Endothelial cell of umbilical vein (primary cell): ENCODE measurements at regions not wholly inside any gene's neighbourhood (a gene's known extent, or its start where the extent isn't known, plus 50 kb on each side); places are given as distances from the start of the nearest gene placed in this dataset.

ENCODE experiments used
- BruUV-seq: library from RNA; stranded (reverse); fragments of 400-500 nt; replicated peaks from 2 replicates; lab custom pipeline; 2021; lab: Mats Ljungman, UMichigan
- CTCF ChIA-PET: fragments of 300-600, 350-600 bp; sonication (Branson Sonifier 250); formaldehyde crosslinking; loops from one replicate; lab custom pipeline; 2021; ENCODE audit warnings: antibody characterized with exemption, inconsistent platforms; lab: Charles Lee
- POLR2A ChIA-PET: fragments of 300-600, 350-600 bp; sonication (Branson Sonifier 250); formaldehyde crosslinking; loops from one replicate; lab custom pipeline; 2021; ENCODE audit warnings: antibody characterized with exemption, inconsistent platforms; lab: Charles Lee
- DNase-seq: peaks from one replicate; pipeline ENCODE4 v3.0.0-alpha.2; 2011; ENCODE audit warnings: low read depth, low spot score
- FAIRE-seq: peaks from 2 replicates; lab custom pipeline; 2011; peaks lifted over from hg19 to GRCh38; lab: Jason Lieb, UNC
- H2AFZ ChIP-seq: 2 replicates; pipeline ENCODE4 v1.6.0; 2012; ENCODE audit warnings: low read depth, low read length, control low read depth, inconsistent platforms
- H3K27ac ChIP-seq: 2 replicates; pipeline ENCODE4 v1.5.1; 2011; ENCODE audit warnings: low read depth, mild to moderate bottlenecking, control low read depth, low read length, moderate library complexity; ENCODE audit not compliant: insufficient read depth
- H3K27me3 ChIP-seq, 2 experiments: 2 replicates each; pipeline versions ENCODE4 v1.6.0 to v1.6.1; 2011; ENCODE audit warnings: low read length in 2 of 2, mixed read lengths in 1 of 2; ENCODE audit not compliant: control insufficient read depth in 2 of 2, insufficient read depth in 2 of 2
- H3K36me3 ChIP-seq, 2 experiments: 2 replicates in 1 of 2; 3 replicates in 1 of 2; pipeline ENCODE4 v1.5.1; 2011; ENCODE audit warnings: low read length in 2 of 2, mild to moderate bottlenecking in 1 of 2, moderate library complexity in 1 of 2; ENCODE audit not compliant: control insufficient read depth in 2 of 2, insufficient read depth in 2 of 2; ENCODE audit errors: extremely low read depth in 1 of 2
- H3K4me1 ChIP-seq: 3 replicates; pipeline ENCODE4 v1.5.1; 2011; ENCODE audit warnings: mild to moderate bottlenecking, low read length; ENCODE audit not compliant: control insufficient read depth, insufficient read depth; ENCODE audit errors: extremely low read depth
- H3K4me2 ChIP-seq: 2 replicates; pipeline ENCODE4 v1.6.1; 2011; ENCODE audit warnings: low read length, control low read depth, mixed read lengths; ENCODE audit not compliant: insufficient read depth
- H3K4me3 ChIP-seq, 3 experiments: fragments of 200-600 bp in 1 of 3; sonication (generic), shearing (Covaris generic) in 1 of 3; replicated peaks in 1 of 3; 2 replicates each; pipeline ENCODE4 v1.5.1; 2011 to 2016; ENCODE audit warnings: control low read depth in 3 of 3, low read length in 3 of 3, mild to moderate bottlenecking in 2 of 3, inconsistent platforms in 1 of 3, low read depth in 1 of 3, moderate library complexity in 1 of 3; ENCODE audit not compliant: insufficient read depth in 1 of 3
- H3K79me2 ChIP-seq: 2 replicates; pipeline ENCODE4 v1.6.0; 2012; ENCODE audit warnings: low read length, inconsistent platforms; ENCODE audit not compliant: control insufficient read depth, insufficient read depth
- H3K9ac ChIP-seq: replicated peaks from 2 replicates; pipeline ENCODE3; 2011; ENCODE audit warnings: low read length, control low read depth; ENCODE audit not compliant: insufficient read depth; ENCODE audit errors: extremely low read depth
- H3K9me1 ChIP-seq: replicated peaks from 3 replicates; pipeline ENCODE4 v1.6.0; 2011; ENCODE audit warnings: mild to moderate bottlenecking, low read length; ENCODE audit not compliant: control insufficient read depth, insufficient read depth; ENCODE audit errors: extremely low read depth
- H3K9me3 ChIP-seq: replicated peaks from 2 replicates; pipeline ENCODE4 v1.5.1; 2012; ENCODE audit warnings: low read length, inconsistent platforms; ENCODE audit not compliant: control insufficient read depth, insufficient read depth
- H4K20me1 ChIP-seq: replicated peaks from 2 replicates; pipeline ENCODE3; 2011; ENCODE audit warnings: mild to moderate bottlenecking, low read length; ENCODE audit not compliant: control insufficient read depth, insufficient read depth; ENCODE audit errors: extremely low read depth
- CTCF ChIP-seq, 2 donors: IDR thresholded peaks; 1 replicate in 1 of 2; 2 replicates in 1 of 2; pipeline ENCODE4 v1.5.1; 2011; ENCODE audit warnings: low read length in 2 of 2, mild to moderate bottlenecking in 2 of 2, moderate library complexity in 2 of 2, control low read depth in 1 of 2, inconsistent platforms in 1 of 2, low read depth in 1 of 2; ENCODE audit not compliant: insufficient read depth in 1 of 2; ENCODE audit errors: extremely low read depth in 1 of 2
- EZH2 ChIP-seq: IDR thresholded peaks from 2 replicates; pipeline ENCODE4 v1.6.1; 2012; ENCODE audit warnings: borderline replicate concordance, low read depth, mild to moderate bottlenecking, moderate library complexity, low read length, inconsistent platforms; ENCODE audit not compliant: severe bottlenecking
- FOS ChIP-seq: IDR thresholded peaks from 2 replicates; pipeline ENCODE4 v1.6.1; 2011; ENCODE audit warnings: mild to moderate bottlenecking, low read length, moderate library complexity, borderline replicate concordance; ENCODE audit not compliant: insufficient read depth
- GATA2 ChIP-seq: IDR thresholded peaks from 2 replicates; pipeline ENCODE4 v1.7.0; 2011; ENCODE audit warnings: low read depth, mild to moderate bottlenecking, moderate library complexity, mixed read lengths, low read length; ENCODE audit not compliant: insufficient read length, insufficient read depth
- JUN ChIP-seq: IDR thresholded peaks from 2 replicates; pipeline ENCODE4 v1.6.1; 2011; ENCODE audit warnings: borderline replicate concordance, low read depth; ENCODE audit not compliant: insufficient read length, insufficient read depth
- MAX ChIP-seq: IDR thresholded peaks from 2 replicates; pipeline ENCODE4 v1.6.1; 2011; ENCODE audit not compliant: insufficient read depth, insufficient read length
- MYC ChIP-seq: IDR thresholded peaks from one replicate; pipeline ENCODE4 v1.6.1; 2011; ENCODE audit warnings: mild to moderate bottlenecking, low read depth, low read length
- POLR2A ChIP-seq: IDR thresholded peaks from 2 replicates; pipeline ENCODE4 v1.6.1; 2012; ENCODE audit warnings: low read depth, mild to moderate bottlenecking, control low read depth, low read length
- POLR2AphosphoS5 ChIP-seq: IDR thresholded peaks from 2 replicates; pipeline ENCODE4 v1.6.1; 2012; ENCODE audit warnings: low read depth, mild to moderate bottlenecking, control low read depth, low read length, moderate library complexity; ENCODE audit not compliant: insufficient read depth
- dilution Hi-C: fragments of 300-500 bp; cut with MboI; formaldehyde crosslinking; loops from one replicate; pipeline ENCODE4 v1.15.0; 2019; ENCODE audit warnings: low sequenced_read_pairs; ENCODE audit not compliant: extremely low pct_ligation_motif_present
- intact Hi-C: fragments of 100-400 bp; cut with micrococcal nuclease; formaldehyde crosslinking; loops from one replicate; pipeline ENCODE4 v1.10.0; 2022

- H3K9me3 ChIP-seq, result no peaks in the 10 kb centered on the region
- H3K4me2 ChIP-seq, result no peak overlapping the region
- no peak overlapping the region for H3K27ac ChIP-seq
- intact Hi-C loops, result no loop called here
- TF ChIP-seq FOS (no peak), MYC (no peak), CTCF (IDR thresholded peaks at IDR 0.05; ENCODE audit: extremely low read depth in 1 of 2, insufficient read depth in 1 of 2, low read depth in 1 of 2, low read length in 2 of 2) (no peak), EZH2 (no peak), POLR2AphosphoS5 (no peak), POLR2A (no peak), GATA2 (no peak), JUN (no peak), MAX (no peak)
- no peaks in the 10 kb centered on the region for H3K36me3 ChIP-seq
- no peaks in the 10 kb centered on the region for H3K9me1 ChIP-seq
- no peaks in the 10 kb centered on the region for H3K27me3 ChIP-seq
- FAIRE-seq, result no peak
- DNase-seq, result no peak
- no peak overlapping the region for H2AFZ ChIP-seq
- dilution Hi-C loops, result no loop called here
- POLR2A ChIA-PET, result no interaction called here
- no peaks in the 10 kb centered on the region for H3K4me1 ChIP-seq
- CTCF ChIA-PET, result no interaction called here
- no peaks in the 10 kb centered on the region for H3K79me2 ChIP-seq
- no peak overlapping the region for H3K4me3 ChIP-seq
- BruUV-seq, result no TSS peak
- H3K9ac ChIP-seq, result no peak overlapping the region
- H4K20me1 ChIP-seq, result no peaks in the 10 kb centered on the region
These were observed 121.3 kb upstream of the IQSEC1 start for GRCh38 chr3:13194285-13195209.
